ENCODE measurements at regions not wholly inside any gene's neighbourhood (a gene's known extent, or its start where the extent isn't known, plus 50 kb on each side); places are given as distances from the start of the nearest gene placed in this dataset.

GRCh38 chr7:10913457-10913856 lies 60.2 kb upstream of the PHF14 start:
- no peaks in the 10 kb centered on the region for H3K27me3 ChIP-seq (ENCODE audit: insufficient read depth, low read length)
- H4K91ac ChIP-seq (ENCODE audit: insufficient read length, low read depth, low read length), result no peak overlapping the region
- no peaks in the 10 kb centered on the region for H4K20me1 ChIP-seq (ENCODE audit: control insufficient read depth, insufficient read depth, insufficient read length)
- no peak overlapping the region for H2BK12ac ChIP-seq (ENCODE audit: insufficient read length, low read depth, low read length)
- no peaks in the 10 kb centered on the region for H3K23me2 ChIP-seq (ENCODE audit: insufficient read length, low read depth, low read length, poor library complexity, severe bottlenecking)
- H3K79me1 ChIP-seq (ENCODE audit: insufficient read depth, low read depth, low read length, poor library complexity, severe bottlenecking), result no peaks in the 10 kb centered on the region
- no peak overlapping the region for H2BK120ac ChIP-seq (ENCODE audit: low read depth, low read length, poor library complexity, severe bottlenecking)
- H3K9ac ChIP-seq (ENCODE audit: extremely low read depth, insufficient read length, low read length), result no peak overlapping the region
- peaks cover 20% of the 10 kb centered on the region for H3K9me3 ChIP-seq (ENCODE audit: control insufficient read depth, low read depth, low read length)
- H2AK5ac ChIP-seq (ENCODE audit: insufficient read length, low read length), result no peak overlapping the region
- H3K4me1 ChIP-seq (ENCODE audit: insufficient read depth, low read length), result peaks cover 5% of the 10 kb centered on the region
- H3K4me3 Mint-ChIP-seq, result no peak overlapping the region
- H3K56ac ChIP-seq (ENCODE audit: insufficient read length, low read depth, low read length), result no peak overlapping the region
- no peak overlapping the region for H3K4me2 ChIP-seq (ENCODE audit: insufficient read depth, insufficient read length, low read length)
- H3K27ac Mint-ChIP-seq, result peak overlapping the region in 1 of 3 experiments; percentile 17; a peak in 1 of 7 replicates
- no peak overlapping the region for H3K23ac ChIP-seq (ENCODE audit: insufficient read length, low read depth, low read length)
- DNase-seq, result no peak
- H4K5ac ChIP-seq (ENCODE audit: insufficient read length, low read depth, low read length), result no peak overlapping the region
- H3K14ac ChIP-seq (ENCODE audit: insufficient read depth, low read length), result no peak overlapping the region
- H3T11ph ChIP-seq (ENCODE audit: low read length), result no peak overlapping the region
- H3K4me1 Mint-ChIP-seq, result peaks cover 20 to 21% of the 10 kb centered on the region in 2 experiments
- no peak overlapping the region for H3K18ac ChIP-seq (ENCODE audit: insufficient read length, low read depth, low read length)
- H3K79me2 ChIP-seq (ENCODE audit: insufficient read depth, low read length), result no peaks in the 10 kb centered on the region
- H3K27ac ChIP-seq (ENCODE audit: insufficient read length, low read depth, low read length), result no peak overlapping the region
- no peak overlapping the region for H2BK20ac ChIP-seq (ENCODE audit: low read depth, low read length, poor library complexity, severe bottlenecking)
- no peaks in the 10 kb centered on the region for H3K27me3 Mint-ChIP-seq (ENCODE audit: low read depth)
- no peak overlapping the region for H2AFZ ChIP-seq (ENCODE audit: low read length)
- H2BK15ac ChIP-seq (ENCODE audit: low read depth, low read length), result no peak overlapping the region
- H3K4ac ChIP-seq (ENCODE audit: low read depth, low read length), result no peak overlapping the region
- no peak overlapping the region for H4K8ac ChIP-seq (replicated peaks; ENCODE audit: insufficient read length, low read depth, low read length)
- TF ChIP-seq, protein P1, sequence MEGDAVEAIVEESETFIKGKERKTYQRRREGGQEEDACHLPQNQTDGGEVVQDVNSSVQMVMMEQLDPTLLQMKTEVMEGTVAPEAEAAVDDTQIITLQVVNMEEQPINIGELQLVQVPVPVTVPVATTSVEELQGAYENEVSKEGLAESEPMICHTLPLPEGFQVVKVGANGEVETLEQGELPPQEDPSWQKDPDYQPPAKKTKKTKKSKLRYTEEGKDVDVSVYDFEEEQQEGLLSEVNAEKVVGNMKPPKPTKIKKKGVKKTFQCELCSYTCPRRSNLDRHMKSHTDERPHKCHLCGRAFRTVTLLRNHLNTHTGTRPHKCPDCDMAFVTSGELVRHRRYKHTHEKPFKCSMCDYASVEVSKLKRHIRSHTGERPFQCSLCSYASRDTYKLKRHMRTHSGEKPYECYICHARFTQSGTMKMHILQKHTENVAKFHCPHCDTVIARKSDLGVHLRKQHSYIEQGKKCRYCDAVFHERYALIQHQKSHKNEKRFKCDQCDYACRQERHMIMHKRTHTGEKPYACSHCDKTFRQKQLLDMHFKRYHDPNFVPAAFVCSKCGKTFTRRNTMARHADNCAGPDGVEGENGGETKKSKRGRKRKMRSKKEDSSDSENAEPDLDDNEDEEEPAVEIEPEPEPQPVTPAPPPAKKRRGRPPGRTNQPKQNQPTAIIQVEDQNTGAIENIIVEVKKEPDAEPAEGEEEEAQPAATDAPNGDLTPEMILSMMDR (conservative IDR thresholded peaks at IDR 0.05), result no peak
- WGBS (ENCODE audit: extremely low coverage, insufficient read length, low lambda C conversion rate), result no CpG with 5 or more reads among the region's 2 CpGs
- no peak overlapping the region for H2BK5ac ChIP-seq (ENCODE audit: insufficient read length, low read length)
- H3K9me3 Mint-ChIP-seq, result peaks cover 2 to 3% of the 10 kb centered on the region in 2 experiments; a peak in 3 of 5 replicates
- peaks cover 6 to 11% (median 8%) of the 10 kb centered on the region in 3 experiments; a peak in 6 of 7 replicates for H3K36me3 Mint-ChIP-seq (ENCODE audit: insufficient read depth in 1 of 3, low read depth in 3 of 3)

Data from H9 (cell line).